Lower leg skin (tissue), 4 donors: ENCODE measurements at regions not wholly inside any gene's neighbourhood (a gene's known extent, or its start where the extent isn't known, plus 50 kb on each side); places are given as distances from the start of the nearest gene placed in this dataset.
"Not testable (repeated sequence)": the region's sequence is repeated elsewhere in the genome, so short reads cannot be mapped to it uniquely, and the experiment has no call there.

ENCODE experiments used
- DNase-seq, 2 donors: peaks; one replicate each; pipeline ENCODE4 v3.0.0-alpha.2; 2019; ENCODE audit warnings: low spot score in 2 of 2
- H3K4me3 ChIP-seq: fragments of 200-600 bp; sonication (generic); 2 replicates; pipeline ENCODE4 v1.5.1; 2017; ENCODE audit warnings: mild to moderate bottlenecking, low read depth; ENCODE audit not compliant: poor library complexity, severe bottlenecking
- POLR2A ChIP-seq, 2 donors: fragments of 450-650 bp; IDR thresholded peaks; one replicate each; pipeline ENCODE4 v1.6.1; 2016 to 2017; ENCODE audit warnings: antibody characterized with exemption in 2 of 2, mild to moderate bottlenecking in 1 of 2, moderate library complexity in 1 of 2
- WGBS, 2 donors: methylation state at CpG; one replicate each; pipeline ENCODE4 v1.1.5; 2018; 5-methylcytosine and 5-hydroxymethylcytosine counted together
- intact Hi-C: fragments of 100-400 bp; cut with DNase I; formaldehyde crosslinking; loops from one replicate; pipeline ENCODE4 v1.15.0; 2023; ENCODE audit warnings: low total_unique reads
- TF ChIP-seq, protein P1 (sequence below), 3 donors: fragments of 450-650 bp; IDR thresholded peaks; one replicate each; pipeline ENCODE4 v1.5.1; 2016; ENCODE audit warnings: antibody characterized with exemption in 3 of 3, mild to moderate bottlenecking in 3 of 3, moderate library complexity in 2 of 3

- intact Hi-C loops: no loop called here
- TF ChIP-seq POLR2A (IDR thresholded peaks at IDR 0.05): no peak
- TF ChIP-seq, protein P1, sequence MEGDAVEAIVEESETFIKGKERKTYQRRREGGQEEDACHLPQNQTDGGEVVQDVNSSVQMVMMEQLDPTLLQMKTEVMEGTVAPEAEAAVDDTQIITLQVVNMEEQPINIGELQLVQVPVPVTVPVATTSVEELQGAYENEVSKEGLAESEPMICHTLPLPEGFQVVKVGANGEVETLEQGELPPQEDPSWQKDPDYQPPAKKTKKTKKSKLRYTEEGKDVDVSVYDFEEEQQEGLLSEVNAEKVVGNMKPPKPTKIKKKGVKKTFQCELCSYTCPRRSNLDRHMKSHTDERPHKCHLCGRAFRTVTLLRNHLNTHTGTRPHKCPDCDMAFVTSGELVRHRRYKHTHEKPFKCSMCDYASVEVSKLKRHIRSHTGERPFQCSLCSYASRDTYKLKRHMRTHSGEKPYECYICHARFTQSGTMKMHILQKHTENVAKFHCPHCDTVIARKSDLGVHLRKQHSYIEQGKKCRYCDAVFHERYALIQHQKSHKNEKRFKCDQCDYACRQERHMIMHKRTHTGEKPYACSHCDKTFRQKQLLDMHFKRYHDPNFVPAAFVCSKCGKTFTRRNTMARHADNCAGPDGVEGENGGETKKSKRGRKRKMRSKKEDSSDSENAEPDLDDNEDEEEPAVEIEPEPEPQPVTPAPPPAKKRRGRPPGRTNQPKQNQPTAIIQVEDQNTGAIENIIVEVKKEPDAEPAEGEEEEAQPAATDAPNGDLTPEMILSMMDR (IDR thresholded peaks at IDR 0.05): no peak
- no peak for DNase-seq
- no peak overlapping the region for H3K4me3 ChIP-seq
- WGBS, 2 donors: 70 to 76% methylated on average over 4 of the region's 4 CpGs
Measured at GRCh38 chr6:97473979-97474378, 191.0 kb upstream of the MMS22L start.

DNA sequence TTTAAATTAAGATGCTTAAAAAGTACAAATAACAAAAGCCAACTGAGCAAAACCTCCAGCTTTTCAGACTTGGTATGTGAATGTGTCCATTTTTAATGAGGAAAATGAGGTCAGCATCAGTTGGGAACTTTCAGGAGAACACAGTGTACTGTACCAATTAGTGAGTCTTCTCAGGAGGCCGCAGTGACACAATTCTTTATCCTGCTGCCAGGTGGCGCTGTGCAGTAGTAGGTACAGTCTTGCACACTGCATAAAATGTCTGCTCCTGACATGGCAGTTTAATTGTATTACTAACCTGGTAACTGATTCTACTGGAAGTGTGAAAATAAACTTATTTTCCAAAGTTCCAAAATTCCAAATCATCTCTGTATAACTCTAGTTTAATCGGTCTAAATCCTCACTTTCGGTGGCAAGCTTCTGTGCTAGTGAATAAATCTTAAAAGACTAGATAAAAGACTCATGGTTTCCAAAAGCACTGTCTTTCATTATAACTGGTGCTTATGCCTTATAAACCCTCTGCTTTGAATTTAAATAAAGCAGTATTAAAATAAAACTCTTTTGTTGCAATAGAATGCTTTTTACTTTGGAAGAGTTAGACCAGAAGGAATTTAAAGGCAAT, 214.8 kb upstream of the MMS22L start:
- TF ChIP-seq POLR2A (IDR thresholded peaks at IDR 0.05): no peak
- TF ChIP-seq, protein P1 (IDR thresholded peaks at IDR 0.05): no peak
- intact Hi-C loops: loop anchor here (10.0 kb wide), 1 partner anchor 1347 kb away; no protein-coding TSS in a partner anchor
- 32 to 35% methylated on average over 4 of the region's 4 CpGs for WGBS, 2 donors
- peak; percentile 57 to 89 for DNase-seq
- no peak overlapping the region for H3K4me3 ChIP-seq

DNA sequence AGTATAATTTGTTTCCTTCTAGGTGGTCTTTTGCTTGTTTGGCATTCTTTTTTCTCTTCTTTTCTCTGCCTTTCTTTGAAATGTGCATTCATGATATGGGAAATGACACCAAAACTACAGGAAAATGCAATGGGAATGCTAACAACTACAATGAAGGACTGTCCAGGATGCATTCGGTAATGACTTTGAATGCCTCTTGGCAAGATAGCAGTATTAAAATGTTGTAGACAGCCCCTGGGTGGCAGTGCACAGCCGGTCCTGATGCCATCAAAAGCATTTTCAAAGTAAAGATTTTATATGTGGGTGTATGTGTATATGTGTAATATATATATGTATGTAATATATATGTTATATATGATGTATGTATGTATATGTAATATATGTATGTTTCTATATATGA, 218.8 kb upstream of the MMS22L start:
- intact Hi-C loops: no loop called here
- no peak overlapping the region for H3K4me3 ChIP-seq
- TF ChIP-seq POLR2A (IDR thresholded peaks at IDR 0.05): no peak
- TF ChIP-seq, protein P1 (IDR thresholded peaks at IDR 0.05): no peak
- 30 to 36% methylated on average over 2 of the region's 2 CpGs for WGBS, 2 donors
- no peak for DNase-seq

DNA sequence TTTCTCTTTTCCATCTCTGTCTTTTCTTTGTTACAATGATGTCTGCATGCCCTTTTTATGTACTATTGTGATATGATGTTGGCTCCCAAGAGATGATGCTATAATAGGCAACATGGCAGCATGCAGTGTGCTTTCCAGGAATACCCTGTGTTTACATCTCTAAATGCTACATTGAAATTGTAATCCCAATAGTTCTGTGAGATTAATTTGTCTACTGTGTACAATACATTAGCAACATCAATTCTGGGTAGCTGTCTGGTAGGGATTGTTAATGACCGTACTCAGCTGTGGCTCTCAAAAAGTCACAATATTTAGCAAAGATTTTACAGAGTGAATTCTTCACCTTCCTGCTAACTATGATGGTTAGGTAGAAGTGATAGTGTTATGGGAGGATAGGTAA, 225.6 kb upstream of the MMS22L start:
- WGBS, 2 donors: 94 to 96% methylated on average over 1 of the region's 1 CpG

GRCh38 chr6:97513260-97513659, 230.2 kb upstream of the MMS22L start:
- intact Hi-C loops, H3K4me3 ChIP-seq, DNase-seq: not testable (repeated sequence)

More for the DNA sequence above, 225.6 kb upstream of the MMS22L start:
- no peak for DNase-seq
- no peak overlapping the region for H3K4me3 ChIP-seq
- intact Hi-C loops: no loop called here
- TF ChIP-seq, protein P1 (IDR thresholded peaks at IDR 0.05): no peak
- no peak for TF ChIP-seq POLR2A (IDR thresholded peaks at IDR 0.05)

DNA sequence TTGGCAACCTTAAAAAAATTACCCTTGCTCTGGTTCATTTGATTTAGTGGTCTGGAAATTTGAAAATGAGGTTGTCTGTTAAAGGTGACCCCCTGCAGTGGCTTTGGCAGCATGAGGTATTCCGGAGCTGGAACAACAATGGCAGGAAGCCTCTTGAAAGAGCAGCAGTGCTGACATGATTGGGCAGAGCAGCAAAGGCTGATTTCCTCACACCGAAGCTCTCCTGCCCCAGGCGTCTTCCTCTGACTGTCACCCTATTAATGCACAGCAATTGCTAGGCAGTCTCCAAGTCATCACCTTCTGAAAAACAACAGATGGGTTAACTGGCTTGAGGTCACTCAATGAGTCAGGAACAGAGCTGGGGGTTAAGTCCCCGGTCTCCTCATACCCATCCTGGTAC, 241.8 kb upstream of the MMS22L start:
- H3K4me3 ChIP-seq: no peak overlapping the region
- DNase-seq: no peak
- WGBS, 2 donors: 16 to 24% methylated on average over 4 of the region's 4 CpGs
- TF ChIP-seq, protein P1 (IDR thresholded peaks at IDR 0.05): no peak
- TF ChIP-seq POLR2A (IDR thresholded peaks at IDR 0.05): no peak
- intact Hi-C loops: no loop called here
